Stimulated activated CD4-positive, alpha-beta T cell treated with anti-CD3 and anti-CD28 coated beads, Interleukin-2, amount 100 ng/mL, for 48 hours (primary cell): ENCODE measurements at regions not wholly inside any gene's neighbourhood (a gene's known extent, or its start where the extent isn't known, plus 50 kb on each side); places are given as distances from the start of the nearest gene placed in this dataset.
"Not testable (repeated sequence)": the region's sequence is repeated elsewhere in the genome, so short reads cannot be mapped to it uniquely, and the experiment has no call there.

Experiments used
- DNase-seq, 2 donors: peaks; one replicate each; pipeline ENCODE4 v3.0.0-alpha.2; 2020

GRCh38 chr1:234836776-234837357 is 226.9 kb upstream of the IRF2BP2 start:
- no peak for DNase-seq

DNA sequence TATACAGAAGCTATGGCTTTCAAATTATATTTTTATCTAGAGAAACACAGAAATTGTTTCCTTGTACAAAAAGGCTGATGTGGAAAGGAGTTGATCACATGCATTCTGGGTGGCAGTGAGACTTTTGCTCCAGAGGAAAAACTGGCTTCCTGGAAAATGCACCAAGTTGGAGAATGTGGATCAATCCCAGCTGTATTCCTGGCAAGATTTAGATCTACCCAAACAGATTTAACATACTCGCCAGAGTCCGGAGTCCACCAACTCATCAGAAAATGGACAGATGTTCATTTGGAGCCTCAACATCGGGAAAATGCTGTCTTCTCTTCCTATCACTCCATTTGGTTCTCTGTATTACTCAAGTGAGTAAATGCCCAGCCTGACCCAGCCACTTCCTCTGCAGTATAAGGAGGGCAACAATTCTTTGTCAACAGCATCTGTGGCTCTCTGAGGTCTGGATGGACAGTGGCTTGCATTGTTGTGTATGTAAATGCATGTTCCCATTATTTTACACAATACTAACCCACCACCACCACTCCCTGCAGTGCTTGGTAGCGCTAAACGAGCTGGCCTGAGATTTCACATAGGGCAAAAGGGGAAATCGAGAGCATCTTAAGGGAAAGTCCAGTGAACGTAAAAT is 226.2 kb upstream of the IRF2BP2 start:
- no peak for DNase-seq

- DNase-seq: no peak
These were observed 225.3 kb upstream of the IRF2BP2 start for GRCh38 chr1:234835239-234835638.

- DNase-seq: no peak
These were observed 223.7 kb upstream of the IRF2BP2 start for GRCh38 chr1:234833646-234834045.

- no peak for DNase-seq
These were observed 223.1 kb upstream of the IRF2BP2 start for GRCh38 chr1:234833118-234833517.

GRCh38 chr1:234827656-234828055 is 217.7 kb upstream of the IRF2BP2 start:
- no peak for DNase-seq

GRCh38 chr1:234827181-234827580 is 217.2 kb upstream of the IRF2BP2 start:
- no peak for DNase-seq

- no peak for DNase-seq
These were observed 216.4 kb upstream of the IRF2BP2 start for GRCh38 chr1:234826352-234826751.

- no peak for DNase-seq
These were observed 215.7 kb upstream of the IRF2BP2 start for GRCh38 chr1:234825498-234826165.

- DNase-seq: not testable (repeated sequence)
These were observed 214.9 kb upstream of the IRF2BP2 start for GRCh38 chr1:234824836-234825235.

- DNase-seq: no peak
These were observed 213.5 kb upstream of the IRF2BP2 start for GRCh38 chr1:234823191-234824176.

DNA sequence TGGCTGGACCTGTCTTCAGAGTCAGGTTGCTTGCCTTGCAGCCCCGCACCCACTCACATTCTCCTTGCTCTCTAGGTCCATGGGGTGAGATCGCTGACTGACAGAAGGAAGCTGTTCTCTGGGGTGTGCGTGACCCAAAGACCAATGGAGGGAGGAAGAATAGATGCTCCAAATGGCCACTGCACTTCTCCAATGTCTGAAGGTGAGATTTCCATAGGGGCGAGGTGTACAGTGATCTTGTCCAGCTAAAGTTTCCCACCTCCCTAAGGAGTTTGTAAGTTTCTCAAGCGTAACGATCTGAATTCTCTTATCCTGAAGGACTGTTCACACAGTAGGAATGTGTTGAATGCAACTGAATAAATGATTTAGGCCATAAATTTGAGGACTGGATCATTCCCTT is 211.9 kb upstream of the IRF2BP2 start:
- no peak for DNase-seq

- DNase-seq: no peak
These were observed 210.6 kb upstream of the IRF2BP2 start for GRCh38 chr1:234820597-234820996.

- not testable (repeated sequence) for DNase-seq
These were observed 209.9 kb upstream of the IRF2BP2 start for GRCh38 chr1:234819845-234820244.

GRCh38 chr1:234818040-234818387 is 208.0 kb upstream of the IRF2BP2 start:
- not testable (repeated sequence) for DNase-seq

DNA sequence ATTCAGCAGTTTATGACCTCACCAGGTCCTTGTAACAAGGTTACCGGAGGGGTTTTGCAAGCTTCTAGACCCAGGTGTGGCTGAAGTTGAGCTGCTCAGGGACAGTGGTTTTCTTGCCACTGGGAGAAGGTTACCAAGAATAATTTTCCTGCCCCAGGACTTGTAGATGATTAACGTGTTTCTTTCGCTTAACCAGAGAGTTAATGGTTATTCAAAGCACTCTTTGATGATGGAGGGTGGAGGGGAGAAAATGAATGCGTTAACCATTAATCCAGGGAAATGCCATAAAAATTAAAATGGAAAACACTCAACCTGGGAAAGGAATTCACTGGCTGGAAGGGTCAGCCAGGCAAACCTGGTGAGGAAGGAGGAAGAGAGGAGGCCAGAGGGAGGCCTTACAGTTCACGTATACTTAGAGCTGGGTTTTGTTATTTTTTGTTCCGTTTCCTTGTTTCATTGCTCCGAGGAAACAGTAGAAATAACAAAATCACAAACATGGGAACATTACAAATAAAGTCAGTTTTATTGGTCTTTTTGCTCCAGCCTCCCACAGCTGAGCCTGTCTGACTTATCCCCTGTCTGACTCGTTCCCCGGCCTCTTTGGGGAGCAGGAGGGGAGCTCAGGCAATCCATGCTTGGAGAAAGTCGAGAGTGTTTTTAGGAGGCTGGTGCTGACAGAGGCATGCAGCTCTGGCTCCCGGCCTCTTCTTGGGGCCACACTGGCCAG is 207.5 kb upstream of the IRF2BP2 start:
- DNase-seq: not testable (repeated sequence)

GRCh38 chr1:234816864-234817263 is 206.9 kb upstream of the IRF2BP2 start:
- DNase-seq: not testable (repeated sequence)

- DNase-seq: not testable (repeated sequence)
These were observed 206.3 kb upstream of the IRF2BP2 start for GRCh38 chr1:234816186-234816851.

GRCh38 chr1:234815295-234815815 is 205.4 kb upstream of the IRF2BP2 start:
- DNase-seq: not testable (repeated sequence)

GRCh38 chr1:234814235-234814634 is 204.3 kb upstream of the IRF2BP2 start:
- not testable (repeated sequence) for DNase-seq

GRCh38 chr1:234811824-234812223 is 201.8 kb upstream of the IRF2BP2 start:
- DNase-seq: not testable (repeated sequence)

GRCh38 chr1:234810726-234811125 is 200.7 kb upstream of the IRF2BP2 start:
- DNase-seq: not testable (repeated sequence)
